GM18498 (cell line): ENCODE measurements at regions not wholly inside any gene's neighbourhood (a gene's known extent, or its start where the extent isn't known, plus 50 kb on each side); places are given as distances from the start of the nearest gene placed in this dataset.
"Not testable (repeated sequence)": the region's sequence is repeated elsewhere in the genome, so short reads cannot be mapped to it uniquely, and the experiment has no call there.

Experiments
- ATAC-seq: cut with Tn5 transposase; IDR thresholded peaks from one replicate; pipeline ENCODE4 v1.9.1; 2021; ENCODE audit warnings: mild to moderate bottlenecking, moderate library complexity; ENCODE audit not compliant: unreplicated experiment

DNA sequence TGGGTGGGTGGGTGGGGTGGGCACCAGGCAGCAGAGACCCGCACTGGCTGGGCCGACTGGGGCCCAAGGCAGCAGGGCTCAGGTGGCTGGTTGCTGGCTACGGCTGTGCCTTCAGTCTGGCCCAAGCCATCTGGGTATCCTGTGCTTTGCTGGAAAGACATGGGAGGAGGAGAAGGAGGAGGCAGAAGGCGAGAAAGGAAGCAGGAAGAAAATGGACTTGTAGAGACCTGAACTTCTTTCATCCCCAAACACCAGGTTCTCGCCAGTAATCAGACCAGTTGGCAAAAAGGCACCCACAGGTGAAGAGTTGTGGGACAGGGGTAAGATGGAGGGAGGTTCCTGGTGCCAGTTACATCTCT lies 78.8 kb downstream of the IGLL1 start:
- ATAC-seq: no peak

DNA sequence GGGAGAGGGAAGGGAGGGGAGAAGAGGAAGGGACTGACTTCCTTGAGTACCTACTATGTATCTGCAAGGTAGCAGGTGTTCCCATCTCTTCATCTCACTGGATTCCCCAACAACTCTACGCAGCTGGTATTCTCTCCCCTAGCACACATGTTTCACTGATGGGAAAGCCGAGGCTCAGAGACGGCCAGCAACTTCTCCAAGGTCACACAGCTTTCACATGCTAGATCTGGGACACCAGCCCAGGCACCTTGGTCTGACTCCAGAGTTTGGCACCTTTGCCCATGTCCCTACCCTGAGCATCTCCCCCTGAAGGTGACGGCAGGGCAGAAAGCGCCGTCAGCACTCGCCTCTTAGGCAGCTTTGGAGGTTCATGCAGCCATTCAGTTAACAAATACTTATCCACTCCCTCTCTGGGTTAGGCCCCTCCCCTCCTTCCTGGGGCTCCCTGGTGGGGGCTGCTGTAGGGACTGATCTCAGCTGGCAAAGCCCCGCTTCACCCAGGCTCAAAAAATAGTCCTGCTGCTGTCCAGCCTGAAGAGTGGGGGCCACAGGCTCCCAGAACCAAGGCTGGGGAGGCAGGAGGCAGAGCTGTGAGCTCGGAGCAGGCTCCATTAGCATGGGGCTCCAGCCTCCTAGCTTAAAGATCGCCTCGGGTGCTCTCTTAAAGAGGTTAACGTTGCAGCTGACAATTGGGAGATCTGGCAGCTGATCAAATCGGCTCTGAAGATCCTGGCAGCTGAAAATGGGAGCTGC lies 79.4 kb downstream of the IGLL1 start:
- ATAC-seq: no peak

DNA sequence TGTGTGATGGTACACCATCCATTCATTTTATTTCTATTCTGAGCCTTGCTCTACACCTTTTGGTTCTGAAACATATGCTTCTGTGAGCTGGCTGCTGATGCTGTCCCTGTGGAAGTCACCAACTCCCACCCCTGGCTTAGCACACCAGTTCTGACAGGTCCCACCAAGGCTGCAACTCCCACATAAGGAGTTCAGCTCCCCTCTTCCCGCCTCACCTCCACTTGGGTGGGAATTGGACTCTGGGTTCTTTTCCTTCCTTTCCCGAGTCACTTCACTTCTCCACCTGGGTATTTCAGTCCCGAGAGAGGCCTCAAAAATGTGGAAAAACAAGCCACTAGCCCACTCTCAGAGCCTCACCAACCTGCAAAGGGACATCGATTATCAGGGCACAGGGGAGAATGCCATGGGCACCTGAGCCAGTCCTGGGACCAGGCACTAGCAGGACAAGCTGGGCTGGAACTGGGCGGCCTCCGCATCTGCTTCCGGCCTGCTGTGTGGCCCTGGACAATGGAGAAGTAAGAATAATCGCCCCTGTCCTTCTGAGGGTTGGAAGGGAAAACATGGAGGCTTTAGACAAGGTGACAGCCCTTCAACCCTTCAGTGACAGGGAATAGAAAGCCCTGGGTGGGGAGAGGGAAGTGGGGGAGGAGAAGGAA lies 80.1 kb downstream of the IGLL1 start:
- no peak for ATAC-seq

DNA sequence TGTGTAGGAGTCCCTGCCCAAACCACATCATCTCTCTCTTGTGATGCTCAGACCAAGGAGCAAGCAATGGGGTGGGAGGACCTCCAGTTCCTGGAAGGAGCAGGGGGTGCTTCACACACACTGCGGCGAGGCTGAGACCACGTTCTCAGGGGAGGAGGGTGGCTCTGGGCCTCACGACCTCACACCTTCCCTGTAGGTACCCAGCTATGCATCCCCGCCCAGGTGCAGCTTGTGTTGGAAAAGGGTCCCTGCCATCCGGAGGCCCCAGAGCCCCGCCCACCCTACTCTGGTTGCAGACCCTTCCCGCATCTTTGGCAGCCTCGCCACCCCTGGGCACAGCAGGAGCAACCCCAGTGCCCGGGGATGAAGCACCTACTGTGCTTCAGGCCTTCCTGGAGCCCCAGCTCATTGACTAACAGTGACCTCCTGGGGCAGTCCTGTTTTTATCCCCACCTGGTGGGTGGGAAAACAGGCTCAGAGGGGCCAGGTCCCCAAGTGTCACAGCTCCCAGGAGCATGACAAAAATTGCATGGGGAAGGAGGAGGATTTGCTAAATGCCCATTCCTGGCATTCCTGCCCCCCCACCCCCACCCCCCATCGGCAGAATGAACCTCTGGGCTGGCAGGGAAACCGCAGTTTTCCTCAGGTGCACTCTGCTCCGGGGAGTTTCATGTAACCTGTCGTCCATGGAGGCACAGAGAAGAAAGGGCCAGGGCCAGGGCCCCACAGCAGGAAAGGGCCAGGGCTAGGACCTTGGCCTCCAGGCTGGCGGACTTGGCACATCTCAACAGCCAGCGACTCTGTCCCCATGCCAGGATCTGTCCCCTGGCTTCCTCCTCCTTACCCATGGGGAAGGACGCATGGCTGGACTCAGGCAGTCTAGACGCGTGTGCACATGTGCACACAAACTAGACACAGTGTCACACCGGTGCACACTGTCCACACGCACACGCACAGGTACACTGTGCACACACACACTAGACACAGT lies 81.0 kb downstream of the IGLL1 start:
- ATAC-seq: no peak

DNA sequence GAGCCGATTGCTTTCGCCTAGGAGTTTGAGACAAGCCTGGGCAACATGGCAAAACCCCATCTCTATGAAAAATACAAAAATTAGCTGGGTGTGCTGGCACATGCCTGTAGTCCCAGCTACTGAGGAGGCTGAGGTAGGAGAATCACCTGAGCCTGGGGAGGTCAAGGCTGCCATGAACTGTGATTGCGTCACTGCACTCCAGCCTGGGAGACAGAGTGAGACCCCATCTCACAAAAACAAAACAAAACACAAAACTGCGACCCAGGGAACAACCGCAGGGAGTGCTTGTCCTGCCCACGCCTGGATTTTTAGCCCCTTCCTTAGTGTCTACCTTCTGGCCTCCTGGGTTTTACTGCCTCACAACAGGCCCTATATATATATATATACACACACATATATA lies 82.2 kb downstream of the IGLL1 start:
- ATAC-seq: not testable (repeated sequence)

DNA sequence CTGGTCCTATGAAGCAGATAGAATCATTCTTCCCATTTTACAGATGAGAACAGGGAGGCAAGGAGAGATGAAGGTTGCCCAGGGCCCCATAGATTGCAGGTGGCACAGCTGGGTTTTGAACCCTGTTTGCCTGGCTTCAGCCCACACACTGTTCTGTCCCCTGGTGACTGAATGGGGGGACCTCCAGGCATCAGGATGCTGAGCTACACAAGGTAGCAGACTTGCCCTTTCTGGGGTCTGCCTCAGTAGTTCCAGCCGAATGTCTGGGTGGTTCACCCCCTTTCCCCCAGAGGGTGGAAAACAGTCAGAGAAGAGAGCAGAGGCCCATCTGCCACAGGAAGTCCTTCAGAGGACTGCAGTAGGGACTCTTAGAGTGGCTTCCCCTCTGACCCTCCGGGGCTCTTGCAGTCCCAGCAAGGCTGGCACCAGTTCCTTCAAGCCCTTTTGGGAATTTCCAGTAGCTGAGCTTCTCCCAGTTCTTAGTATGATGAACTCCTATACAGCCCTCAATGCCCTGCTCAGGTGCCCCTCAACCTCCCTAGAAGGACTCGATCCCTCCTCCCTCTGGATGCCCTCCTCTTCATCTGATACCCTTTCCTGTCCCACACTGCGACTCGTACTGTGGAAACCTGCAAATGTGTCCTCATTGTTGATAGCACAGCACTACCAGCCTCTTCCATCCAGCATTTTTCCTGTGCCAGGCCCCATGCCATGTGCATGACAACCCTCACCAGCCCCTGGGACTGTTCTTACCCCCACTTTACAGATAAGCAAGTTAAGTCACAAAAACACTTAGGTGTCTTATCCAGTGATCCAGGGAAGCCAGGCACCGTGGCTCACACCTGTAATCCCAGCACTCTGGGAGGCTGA lies 82.8 kb downstream of the IGLL1 start:
- ATAC-seq: no peak

DNA sequence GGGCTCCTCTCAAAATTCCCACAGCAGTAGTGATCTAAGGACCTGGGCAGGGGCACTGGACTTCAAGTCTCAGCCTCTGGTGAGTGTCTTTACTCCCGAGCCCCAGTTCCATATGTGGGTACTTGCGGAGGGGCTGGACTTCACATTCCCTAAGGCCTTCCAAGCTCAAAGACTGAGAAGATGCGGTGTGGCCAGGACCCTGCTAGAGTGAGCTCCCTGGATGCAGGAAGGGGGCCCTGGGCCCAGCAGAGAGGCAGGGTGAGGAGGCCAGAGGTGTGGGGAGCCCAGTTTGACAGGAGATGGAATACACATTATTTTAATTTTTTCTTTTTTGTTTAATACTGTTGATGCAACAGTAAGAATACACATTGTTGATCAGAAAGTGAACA lies 83.7 kb downstream of the IGLL1 start:
- no peak for ATAC-seq

DNA sequence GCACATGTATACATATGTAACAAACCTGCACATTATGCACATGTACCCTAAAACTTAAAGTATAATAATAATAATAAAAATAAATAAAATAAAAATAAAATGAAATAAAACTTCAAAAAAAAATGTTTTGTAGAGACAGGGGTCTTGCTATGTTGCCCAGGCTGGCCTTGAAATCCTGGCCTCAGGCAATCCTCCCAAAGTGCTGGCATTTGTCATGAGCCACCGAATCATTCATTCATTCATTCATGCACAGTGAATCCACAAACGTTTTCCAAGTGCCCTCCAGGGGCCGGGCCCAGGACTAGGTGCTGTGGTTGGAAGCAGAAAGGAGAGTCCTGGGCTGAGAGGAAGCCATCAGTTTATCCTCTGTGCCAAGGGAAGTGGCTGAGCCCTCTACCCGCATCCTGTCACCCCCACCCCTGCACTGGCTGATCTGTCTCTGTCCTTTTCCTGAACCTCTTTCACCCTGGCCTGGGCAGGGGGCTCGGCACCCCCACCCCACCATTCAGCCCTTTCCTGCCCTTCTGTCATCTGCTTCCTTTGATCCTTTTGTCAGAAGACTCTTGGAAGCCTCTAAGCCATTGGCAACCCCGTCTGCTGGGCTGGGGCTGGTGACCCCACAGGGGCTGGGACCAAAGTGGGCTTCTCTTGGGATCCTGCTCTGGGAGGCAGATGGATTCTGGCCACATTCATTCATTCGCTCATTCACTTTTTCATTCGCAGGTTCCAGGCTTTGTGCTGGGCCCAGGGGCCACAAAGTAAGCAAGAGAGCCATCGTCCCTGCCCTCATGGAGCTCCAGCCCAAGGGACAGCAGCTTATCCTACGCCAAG lies 84.3 kb downstream of the IGLL1 start:
- no peak for ATAC-seq

DNA sequence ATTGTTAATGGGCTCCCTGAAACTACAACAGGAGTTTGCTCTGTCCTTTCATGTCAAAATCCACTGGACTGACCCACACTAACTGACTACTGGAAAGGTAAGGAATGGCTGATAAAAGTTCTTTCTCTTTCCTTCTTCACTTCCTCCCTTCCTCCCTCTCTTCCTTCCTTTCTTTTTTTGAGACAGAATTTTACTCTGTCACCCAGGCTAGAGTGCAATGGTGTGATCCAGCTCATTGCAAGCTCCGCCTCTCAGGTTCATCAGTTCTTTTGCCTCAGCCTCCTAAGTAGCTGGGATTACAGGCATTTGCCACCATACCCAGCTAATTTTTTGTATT lies 85.2 kb downstream of the IGLL1 start:
- ATAC-seq: no peak

DNA sequence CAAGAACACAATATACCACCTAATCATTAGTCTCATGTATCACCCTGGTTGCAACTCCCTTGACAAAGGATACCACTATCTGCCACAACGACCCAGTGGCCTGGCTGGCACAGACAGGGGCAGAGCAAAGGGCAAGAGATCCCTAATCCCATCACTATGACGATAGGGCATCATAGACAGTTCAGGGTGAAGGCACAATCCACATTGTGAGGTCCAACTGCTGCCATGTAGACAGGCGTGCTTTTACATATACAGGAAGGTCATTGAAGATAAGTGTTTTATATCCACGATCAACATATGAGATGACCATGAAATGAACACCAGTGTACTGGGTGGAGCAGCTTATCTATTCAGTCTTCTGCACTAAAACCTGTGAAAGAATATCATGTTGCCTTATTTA lies 94.6 kb downstream of the IGLL1 start:
- ATAC-seq: no peak

DNA sequence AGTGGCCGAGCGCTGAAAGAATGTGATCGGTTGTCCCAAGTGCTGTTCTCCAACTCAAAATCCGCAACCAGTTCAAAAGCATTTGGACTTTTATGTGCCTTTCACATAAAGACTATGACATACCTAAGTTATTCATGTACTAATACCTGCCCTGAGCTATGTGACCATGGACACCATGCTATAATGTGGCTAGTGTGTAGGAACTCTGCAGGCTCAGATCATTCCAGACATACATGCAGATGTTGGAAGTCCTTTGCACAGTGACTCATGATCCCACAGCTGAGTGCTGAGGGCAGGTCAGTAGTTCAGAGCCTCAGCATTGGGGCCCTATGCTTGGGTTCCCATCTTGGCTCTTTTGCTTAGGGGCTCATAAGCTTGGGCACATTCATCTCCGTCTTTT lies 95.4 kb downstream of the IGLL1 start:
- no peak for ATAC-seq

DNA sequence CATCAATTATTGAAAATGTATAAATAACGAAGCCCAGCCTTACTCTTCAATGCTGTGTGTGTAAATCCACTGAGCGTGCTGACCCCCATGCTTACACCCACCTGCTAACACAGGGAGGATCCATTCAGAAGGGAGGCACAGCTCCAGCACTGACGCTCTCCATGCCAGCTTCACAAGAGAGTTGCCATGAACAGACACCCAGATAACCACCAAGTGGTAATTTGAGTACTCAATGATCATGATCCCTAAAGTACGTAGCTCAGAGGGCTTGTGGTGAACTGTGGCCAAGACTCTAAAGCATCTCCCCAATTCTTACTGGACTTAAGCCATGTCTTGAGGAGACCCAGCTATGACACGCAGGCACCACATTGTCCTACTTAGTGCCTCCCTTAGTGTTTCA lies 98.7 kb downstream of the IGLL1 start:
- ATAC-seq: no peak

DNA sequence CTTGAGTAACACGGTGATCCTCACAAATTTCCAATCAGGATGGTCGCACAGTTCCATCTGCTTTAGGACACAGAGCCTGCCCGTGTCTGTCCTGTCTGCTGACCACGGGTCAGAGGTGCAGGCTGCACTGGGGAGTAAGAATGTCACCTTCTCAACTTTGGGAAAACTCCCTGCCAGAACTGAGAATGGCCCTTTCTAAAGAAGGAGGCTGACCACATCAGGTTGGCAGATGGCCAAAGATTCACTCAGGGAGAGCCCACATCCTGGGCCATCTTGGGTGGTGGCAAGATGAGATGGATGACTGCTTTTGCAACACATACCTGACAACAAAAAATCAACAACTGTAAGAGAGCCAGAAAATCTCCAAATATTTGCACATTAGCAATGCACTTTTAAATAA lies 101.9 kb downstream of the IGLL1 start:
- ATAC-seq: no peak

DNA sequence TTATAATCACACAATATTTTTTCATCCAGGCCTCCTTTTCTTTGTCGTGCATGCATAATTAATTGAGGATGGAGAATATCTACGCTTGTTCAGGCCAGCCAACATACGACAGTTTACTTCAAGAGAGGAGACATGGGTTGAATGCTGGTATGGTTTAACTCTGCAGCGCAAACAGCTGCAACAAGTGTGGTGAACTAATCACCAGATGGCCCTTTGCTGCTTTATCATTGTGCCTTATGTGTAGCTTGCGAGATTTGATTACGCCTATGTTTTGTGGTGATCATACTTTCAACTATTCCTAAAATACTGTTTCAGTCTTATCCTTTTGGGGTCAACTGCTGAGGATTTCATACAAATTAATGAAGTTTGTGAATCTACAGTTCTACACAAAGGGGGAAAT lies 105.6 kb downstream of the IGLL1 start:
- not testable (repeated sequence) for ATAC-seq

DNA sequence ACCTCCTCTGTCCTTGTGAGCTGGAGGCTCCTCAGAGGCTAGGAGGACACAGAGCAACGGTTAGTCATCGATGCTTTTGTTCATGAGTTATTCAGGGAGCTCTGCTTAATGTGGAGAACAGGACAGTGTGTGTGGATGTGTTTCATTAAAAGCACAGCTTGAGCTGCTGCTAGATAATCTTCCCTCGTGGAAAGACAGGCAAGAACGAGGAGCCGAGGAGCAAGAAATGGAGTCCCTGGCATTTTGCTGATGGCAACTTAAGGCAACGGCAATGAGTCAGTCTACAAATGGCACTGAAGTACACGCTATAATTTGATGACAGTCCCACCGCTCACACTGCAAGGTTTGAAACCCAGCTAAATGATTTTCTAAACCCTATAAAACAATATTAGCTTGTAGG lies 106.2 kb downstream of the IGLL1 start:
- no peak for ATAC-seq

DNA sequence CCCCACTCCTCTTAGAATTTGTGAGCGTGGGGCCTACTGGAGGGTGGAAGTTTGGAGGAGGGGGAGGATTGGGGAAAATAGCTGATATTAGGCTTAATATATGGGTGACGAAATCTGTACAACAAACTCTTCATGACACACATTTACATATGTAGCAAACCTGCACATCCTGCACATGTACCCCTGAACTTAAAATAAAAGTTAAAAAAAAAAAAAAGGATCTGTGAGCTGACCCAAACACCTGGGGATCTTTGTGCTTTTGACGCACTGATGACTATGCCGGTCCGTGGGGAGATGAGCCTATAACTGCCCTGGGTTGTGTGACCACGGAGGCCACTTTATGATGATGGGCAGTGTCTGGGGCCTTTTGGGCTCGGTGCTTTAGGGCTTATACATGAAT lies 107.7 kb downstream of the IGLL1 start:
- ATAC-seq: not testable (repeated sequence)

DNA sequence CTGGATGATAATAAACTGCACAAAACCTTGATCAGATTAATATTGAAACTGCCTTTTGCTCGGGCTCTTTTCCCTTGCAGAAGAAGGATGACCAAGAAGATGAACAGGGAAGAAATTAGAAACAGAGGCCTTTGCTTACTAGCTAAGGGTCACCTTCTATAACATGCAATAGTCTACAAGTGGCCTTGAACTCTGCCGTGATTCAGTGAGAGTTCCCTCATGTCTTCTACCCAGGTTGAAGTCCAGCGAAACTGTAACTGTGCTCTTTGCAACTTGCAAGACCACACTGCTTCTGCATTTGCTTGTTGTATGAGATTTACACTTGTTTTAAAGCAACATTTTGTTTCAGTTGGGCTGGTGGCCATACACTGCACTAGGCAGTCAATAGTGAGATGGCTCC lies 108.4 kb downstream of the IGLL1 start:
- no peak for ATAC-seq

DNA sequence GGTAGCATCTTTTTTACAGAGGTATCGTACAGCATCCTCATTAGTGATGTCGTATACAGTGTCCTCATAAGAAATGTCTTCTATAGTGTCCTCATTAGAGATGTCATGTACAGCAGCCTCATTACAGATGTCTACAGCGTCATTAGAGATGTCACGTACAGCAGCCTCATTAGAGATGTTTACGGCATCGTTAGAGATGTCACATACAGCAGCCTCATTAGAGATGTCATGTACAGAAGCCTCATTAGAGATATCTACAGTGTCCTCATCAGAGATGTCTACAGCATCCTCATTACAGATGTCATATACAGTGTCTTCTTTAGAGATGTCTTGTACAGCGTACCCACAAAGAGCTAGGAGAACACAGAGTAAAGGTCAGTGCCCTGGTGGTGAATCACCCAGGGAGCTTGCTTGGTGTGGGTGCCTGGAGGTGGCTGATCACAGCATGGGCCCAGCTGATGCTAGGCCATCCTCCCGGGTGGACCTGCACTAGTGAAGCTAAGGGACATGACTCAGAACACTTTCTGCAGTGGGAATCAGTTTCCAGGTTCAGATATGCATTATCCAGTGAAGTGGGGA lies 109.2 kb downstream of the IGLL1 start:
- ATAC-seq: no peak

DNA sequence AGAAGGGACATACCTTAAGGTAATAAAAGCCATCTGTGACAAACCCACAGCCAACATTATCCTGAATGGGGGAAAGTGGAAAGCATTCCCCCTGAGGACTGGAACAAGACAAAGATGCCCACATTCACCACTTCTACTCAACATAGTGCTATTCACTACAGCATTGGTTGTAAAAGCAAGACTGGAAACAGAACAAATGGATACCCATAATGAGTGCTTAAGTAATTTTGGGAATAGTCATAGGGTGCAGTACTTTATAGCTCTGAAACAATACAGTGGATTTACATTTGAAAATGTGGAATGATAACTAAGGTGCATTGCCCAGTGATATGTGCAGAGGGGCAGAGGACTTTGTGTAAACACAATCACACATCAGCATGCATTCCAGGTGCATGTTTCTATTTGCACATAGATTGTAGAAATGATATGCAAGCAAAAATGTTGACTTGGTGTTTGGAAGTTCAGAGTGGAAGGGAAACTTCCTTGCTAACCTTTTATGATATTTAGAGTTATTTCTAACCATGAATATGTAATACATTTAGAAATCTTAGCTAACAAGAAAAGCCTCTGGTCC lies 112.3 kb downstream of the IGLL1 start:
- ATAC-seq: no peak
